ENCODE measurements at regions not wholly inside any gene's neighbourhood (a gene's known extent, or its start where the extent isn't known, plus 50 kb on each side); places are given as distances from the start of the nearest gene placed in this dataset.

GRCh38 chr2:13193075-13193474, 476.3 kb downstream of the TRIB2 start:
- TF ChIP-seq ESRRA (IDR thresholded peaks at IDR 0.05; ENCODE audit: low read length) (no peak), BMI1 (IDR thresholded peaks at IDR 0.05; ENCODE audit: borderline replicate concordance) (no peak), SIX5 (IDR thresholded peaks at IDR 0.05; ENCODE audit: low read depth, low read length, severe bottlenecking) (no peak), CEBPB (IDR thresholded peaks at IDR 0.05; ENCODE audit: borderline replicate concordance in 1 of 2, low read depth in 2 of 2, low read length in 2 of 2) (no peak), SUZ12 (IDR thresholded peaks at IDR 0.05; ENCODE audit: unreplicated experiment) (no peak), TAF1 (IDR thresholded peaks at IDR 0.05; ENCODE audit: borderline replicate concordance, low read depth, low read length) (no peak), SMC3 (IDR thresholded peaks at IDR 0.05; ENCODE audit: borderline replicate concordance, low read length) (no peak), NRF1 (conservative IDR thresholded peaks at IDR 0.05; ENCODE audit: low read depth, low read length) (no peak), CBX5 (IDR thresholded peaks at IDR 0.05; ENCODE audit: low read depth) (no peak), KDM1A (IDR thresholded peaks at IDR 0.05; ENCODE audit: borderline replicate concordance) (no peak)
- TF ChIP-seq, protein P1, sequence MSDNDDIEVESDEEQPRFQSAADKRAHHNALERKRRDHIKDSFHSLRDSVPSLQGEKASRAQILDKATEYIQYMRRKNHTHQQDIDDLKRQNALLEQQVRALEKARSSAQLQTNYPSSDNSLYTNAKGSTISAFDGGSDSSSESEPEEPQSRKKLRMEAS (IDR thresholded peaks at IDR 0.05; ENCODE audit: low read depth, low read length): no peak
- TF ChIP-seq, protein P2, sequence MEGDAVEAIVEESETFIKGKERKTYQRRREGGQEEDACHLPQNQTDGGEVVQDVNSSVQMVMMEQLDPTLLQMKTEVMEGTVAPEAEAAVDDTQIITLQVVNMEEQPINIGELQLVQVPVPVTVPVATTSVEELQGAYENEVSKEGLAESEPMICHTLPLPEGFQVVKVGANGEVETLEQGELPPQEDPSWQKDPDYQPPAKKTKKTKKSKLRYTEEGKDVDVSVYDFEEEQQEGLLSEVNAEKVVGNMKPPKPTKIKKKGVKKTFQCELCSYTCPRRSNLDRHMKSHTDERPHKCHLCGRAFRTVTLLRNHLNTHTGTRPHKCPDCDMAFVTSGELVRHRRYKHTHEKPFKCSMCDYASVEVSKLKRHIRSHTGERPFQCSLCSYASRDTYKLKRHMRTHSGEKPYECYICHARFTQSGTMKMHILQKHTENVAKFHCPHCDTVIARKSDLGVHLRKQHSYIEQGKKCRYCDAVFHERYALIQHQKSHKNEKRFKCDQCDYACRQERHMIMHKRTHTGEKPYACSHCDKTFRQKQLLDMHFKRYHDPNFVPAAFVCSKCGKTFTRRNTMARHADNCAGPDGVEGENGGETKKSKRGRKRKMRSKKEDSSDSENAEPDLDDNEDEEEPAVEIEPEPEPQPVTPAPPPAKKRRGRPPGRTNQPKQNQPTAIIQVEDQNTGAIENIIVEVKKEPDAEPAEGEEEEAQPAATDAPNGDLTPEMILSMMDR (IDR thresholded peaks at IDR 0.05 in 2 of 3, conservative IDR thresholded peaks at IDR 0.05 in 1 of 3; ENCODE audit: control insufficient read depth in 2 of 3, extremely low read depth in 1 of 3, insufficient read depth in 1 of 3, low read depth in 3 of 3, low read length in 3 of 3): peak in 2 of 3 experiments; percentile 7 to 11; a peak in 1 of 6 replicates
- TF ChIP-seq, protein P3, sequence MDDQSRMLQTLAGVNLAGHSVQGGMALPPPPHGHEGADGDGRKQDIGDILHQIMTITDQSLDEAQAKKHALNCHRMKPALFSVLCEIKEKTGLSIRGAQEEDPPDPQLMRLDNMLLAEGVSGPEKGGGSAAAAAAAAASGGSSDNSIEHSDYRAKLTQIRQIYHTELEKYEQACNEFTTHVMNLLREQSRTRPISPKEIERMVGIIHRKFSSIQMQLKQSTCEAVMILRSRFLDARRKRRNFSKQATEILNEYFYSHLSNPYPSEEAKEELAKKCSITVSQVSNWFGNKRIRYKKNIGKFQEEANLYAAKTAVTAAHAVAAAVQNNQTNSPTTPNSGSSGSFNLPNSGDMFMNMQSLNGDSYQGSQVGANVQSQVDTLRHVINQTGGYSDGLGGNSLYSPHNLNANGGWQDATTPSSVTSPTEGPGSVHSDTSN (IDR thresholded peaks at IDR 0.05; ENCODE audit: insufficient replicate concordance, low read depth, low read length): no peak
